Lower leg skin (tissue), 3 donors: ENCODE measurements at regions not wholly inside any gene's neighbourhood (a gene's known extent, or its start where the extent isn't known, plus 50 kb on each side); places are given as distances from the start of the nearest gene placed in this dataset.

Experiments
- CTCF ChIP-seq, 3 donors: fragments of 450-650 bp; IDR thresholded peaks; one replicate each; pipeline ENCODE4 v1.5.1; 2016; ENCODE audit warnings: antibody characterized with exemption in 3 of 3, mild to moderate bottlenecking in 3 of 3, moderate library complexity in 2 of 3
- POLR2A ChIP-seq, 2 donors: fragments of 450-650 bp; IDR thresholded peaks; one replicate each; pipeline ENCODE4 v1.6.1; 2016 to 2017; ENCODE audit warnings: antibody characterized with exemption in 2 of 2, mild to moderate bottlenecking in 1 of 2, moderate library complexity in 1 of 2

GRCh38 chr7:131111792-131112191 is 215.9 kb upstream of the MKLN1 start:
- TF ChIP-seq CTCF (IDR thresholded peaks at IDR 0.05) (no peak), POLR2A (IDR thresholded peaks at IDR 0.05) (no peak)
